GM19463 (cell line): ENCODE measurements at regions not wholly inside any gene's neighbourhood (a gene's known extent, or its start where the extent isn't known, plus 50 kb on each side); places are given as distances from the start of the nearest gene placed in this dataset.
"Not testable (repeated sequence)": the region's sequence is repeated elsewhere in the genome, so short reads cannot be mapped to it uniquely, and the experiment has no call there.

Source experiments
- ATAC-seq: cut with Tn5 transposase; IDR thresholded peaks from one replicate; pipeline ENCODE4 v1.9.1; 2021; ENCODE audit warnings: mild to moderate bottlenecking, moderate library complexity; ENCODE audit not compliant: unreplicated experiment

DNA sequence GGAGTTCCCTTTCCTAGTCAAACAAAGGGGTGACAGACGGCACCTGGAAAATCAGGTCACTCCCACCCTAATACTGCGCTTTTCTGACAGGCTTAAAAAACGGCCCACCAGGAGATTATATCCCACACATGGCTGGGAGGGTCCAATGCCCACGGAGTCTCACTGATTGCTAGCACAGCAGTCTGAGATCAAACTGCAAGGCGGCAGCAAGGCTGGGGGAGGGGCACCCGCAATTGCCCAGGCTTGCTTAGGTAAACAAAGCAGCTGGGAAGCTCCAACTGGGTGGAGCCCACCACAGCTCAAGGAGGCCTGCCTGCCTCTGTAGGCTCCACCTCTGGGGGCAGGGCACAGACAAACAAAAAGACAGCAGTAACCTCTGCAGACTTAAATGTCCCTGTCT is 1032.9 kb downstream of the TDRD15 start:
- ATAC-seq, result not testable (repeated sequence)

DNA sequence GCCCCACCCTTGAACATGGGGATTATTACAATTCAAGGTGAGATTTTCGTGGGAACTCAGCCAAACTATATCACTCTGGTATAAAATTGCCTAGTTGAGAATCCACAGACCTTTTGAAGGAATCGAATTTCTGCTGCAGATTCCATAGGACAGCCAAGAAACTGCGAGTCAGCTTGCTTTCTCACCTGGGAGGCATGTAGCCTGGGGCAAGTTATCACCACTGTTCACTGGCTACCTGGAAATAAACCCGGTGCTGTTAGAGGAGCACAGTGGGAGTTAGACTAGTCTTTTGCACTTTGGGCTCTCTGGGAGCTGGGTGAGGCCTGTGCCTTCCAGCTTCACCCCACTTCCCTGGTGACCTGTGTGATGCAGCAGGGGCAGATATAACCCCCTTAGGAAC is 1043.5 kb downstream of the TDRD15 start:
- ATAC-seq, result no peak

DNA sequence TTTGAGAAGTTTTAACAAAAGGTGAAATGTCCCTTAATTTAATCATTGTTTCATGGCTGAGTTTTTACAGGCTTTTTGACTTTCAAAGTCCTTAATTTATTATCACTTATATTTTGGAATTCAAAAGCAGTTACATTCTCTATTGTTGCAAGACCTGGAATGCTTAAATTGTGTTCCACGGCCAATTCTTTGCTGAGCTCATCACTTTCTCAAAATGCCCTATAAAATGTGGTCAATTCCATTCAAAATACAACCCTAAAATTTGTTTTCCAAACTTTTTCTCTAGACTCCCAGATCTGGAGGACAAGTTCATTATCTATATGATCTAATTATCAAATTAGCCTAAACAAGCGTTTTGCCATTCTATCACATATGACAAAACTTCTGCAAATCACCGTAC is 1051.2 kb downstream of the TDRD15 start:
- ATAC-seq, result no peak

DNA sequence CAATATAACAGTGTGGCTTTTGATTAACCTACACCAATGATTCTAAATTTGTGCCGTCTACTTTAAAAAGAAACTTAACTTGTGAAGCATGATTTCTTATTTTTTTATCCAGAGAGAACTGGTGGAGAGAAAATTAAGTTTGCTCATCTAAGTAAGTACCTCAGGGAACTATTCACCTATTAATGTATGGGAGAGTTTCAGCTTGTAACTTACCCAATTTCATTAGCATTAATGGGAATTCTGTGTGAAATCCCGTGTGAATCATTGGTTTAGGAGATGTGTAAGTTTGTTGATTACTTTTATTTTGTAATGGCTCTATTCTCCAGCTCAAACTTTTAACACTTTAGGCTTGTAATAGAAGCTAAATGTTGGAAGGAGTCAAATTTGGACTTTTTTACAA is 1061.5 kb downstream of the TDRD15 start:
- no peak for ATAC-seq

DNA sequence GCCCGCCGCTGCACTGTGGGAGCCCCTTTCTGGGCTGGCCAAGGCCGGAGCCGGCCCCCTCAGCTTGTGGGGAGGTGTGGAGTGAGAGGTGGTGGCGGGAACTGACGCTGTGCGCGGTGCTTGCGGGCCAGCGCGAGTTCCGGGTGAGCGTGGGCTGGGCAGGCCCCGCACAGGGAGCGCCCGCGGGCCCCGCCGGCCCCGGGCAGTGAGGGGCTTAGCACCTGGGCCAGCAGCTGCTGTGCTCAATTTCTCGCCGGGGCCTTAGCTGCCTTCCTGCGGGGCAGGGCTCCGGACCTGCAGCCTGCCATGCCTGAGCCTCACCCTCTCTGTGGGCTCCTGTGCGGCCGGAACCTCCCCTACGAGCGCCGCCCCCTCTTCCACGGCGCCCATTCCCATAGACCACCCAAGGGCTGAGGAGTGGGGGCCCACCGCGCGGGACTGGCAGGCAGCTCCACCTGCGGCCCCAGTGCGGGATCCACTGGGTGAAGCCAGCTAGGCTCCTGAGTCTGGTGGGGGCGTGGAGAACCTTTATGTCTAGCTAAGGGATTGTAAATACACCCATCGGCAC is 1062.6 kb downstream of the TDRD15 start:
- not testable (repeated sequence) for ATAC-seq

DNA sequence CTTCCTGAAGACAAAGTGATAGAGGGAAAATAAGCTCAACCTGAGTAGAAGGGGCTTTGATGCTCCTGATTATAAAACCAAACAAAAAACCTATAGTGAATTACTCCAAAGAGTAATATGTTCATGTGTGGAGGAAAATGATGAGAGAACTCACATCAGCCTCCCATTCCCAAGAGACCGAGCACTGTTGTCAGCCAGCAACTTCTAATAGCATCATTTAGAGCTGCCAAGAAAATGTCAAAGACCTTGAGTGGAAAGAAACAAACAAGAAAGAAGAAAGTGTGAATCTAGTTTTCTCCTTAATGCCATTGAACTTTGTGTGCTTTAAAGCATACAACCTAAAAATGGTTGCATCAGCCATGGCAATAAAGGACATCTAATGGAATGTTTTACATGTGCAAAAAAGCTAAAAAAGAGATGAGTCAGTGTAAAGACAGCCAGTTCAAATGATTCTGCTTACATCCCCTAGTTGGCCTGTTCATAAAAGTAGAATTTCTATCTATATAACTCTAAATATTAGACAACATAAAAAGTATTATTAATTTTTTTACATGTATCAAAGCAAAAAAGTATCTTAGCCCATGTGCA is 1066.2 kb downstream of the TDRD15 start:
- no peak for ATAC-seq

DNA sequence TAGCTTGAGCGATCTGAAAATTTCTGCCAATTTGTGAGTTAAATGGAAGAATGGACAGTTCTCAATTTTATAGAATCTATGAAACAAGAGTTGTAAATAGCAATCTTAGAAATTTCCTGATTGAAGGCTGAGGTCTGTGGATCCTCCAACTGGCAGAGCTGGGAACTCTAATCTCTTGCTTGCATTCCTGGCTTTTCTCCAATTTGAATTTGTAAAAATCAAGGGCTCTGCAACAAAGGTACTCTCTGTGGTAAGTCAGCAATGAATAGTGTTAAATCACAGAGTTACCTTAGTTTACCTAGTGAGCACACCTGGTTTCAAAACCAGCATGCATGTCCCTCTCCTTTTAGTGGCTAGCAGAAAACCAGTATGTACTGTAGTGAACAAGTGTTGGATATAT is 1070.5 kb downstream of the TDRD15 start:
- no peak for ATAC-seq

DNA sequence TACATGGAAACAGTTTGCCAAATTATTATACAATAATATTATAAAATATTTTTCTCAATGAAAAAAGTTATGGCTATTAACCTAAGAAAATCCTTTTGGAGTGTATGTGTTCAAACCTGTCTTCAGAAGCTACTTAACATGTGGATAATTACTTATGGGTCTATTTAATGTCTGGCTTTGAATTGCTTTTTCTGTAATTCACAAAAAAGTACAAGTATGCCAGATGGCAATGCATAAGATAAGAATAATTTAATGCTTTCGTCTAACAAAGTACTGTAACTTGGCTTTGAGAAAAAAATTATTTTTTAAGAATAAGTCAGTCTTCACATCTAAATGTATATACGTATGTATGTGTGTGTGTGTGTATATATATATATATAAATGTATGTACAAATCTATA is 1073.0 kb downstream of the TDRD15 start:
- ATAC-seq, result no peak

DNA sequence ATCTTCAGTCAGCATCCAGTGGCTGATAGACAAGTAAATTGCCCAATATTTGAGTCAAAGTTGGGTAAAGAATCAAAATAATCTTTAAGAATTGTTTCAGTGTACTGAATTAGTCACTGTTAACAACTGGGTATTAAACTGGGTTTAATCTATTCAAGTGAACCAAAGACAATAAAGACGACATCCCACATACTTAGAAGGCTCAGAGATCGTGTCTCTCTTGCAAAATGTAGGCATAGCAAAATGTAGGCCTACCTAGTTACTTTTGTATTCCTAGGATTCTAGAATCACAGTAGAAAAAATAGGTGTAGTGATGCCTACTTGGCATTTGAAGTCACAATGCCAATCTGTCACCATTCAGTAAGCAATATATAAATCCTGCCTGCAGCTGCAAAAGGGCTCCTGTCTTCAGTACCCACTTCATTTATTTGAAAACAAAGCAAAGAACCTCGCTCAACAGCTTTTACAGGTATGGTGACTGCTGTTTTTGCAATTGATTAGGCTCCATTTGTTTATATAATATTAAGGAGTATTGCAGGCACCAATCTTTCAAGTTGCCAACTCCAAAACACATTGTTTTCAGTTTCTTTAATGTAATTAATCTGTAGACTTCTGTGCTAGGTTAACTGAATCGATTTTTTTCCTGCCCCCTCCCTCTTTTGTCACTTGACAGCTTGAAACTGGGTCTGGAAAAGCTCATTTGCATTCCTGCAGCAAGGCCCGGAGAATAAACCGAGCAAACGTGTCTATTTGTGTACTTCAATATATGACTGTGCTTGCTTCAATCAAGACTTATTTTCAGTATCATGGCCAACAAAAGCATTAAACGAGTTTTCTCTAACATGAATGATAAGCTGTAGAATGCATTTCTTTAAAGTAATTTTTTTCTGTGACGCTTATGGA is 1074.9 kb downstream of the TDRD15 start:
- no peak for ATAC-seq

DNA sequence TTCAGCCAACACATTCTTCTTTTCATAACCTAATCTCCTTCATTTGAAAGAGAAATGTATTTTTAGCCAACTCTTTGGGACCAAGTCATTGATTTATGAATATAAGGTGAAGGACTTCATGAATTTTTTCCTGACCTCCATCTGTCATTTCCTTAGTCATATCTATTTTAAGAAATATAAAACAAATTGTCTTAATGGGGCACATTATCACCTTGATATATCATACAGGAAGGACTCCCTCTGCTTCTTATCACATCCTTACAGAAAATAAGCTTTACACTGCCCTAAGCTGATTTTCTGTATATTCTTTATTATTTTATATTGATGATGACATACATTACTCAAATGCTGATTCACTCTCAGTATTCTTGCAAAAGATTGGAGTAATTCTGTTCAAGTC is 1076.2 kb downstream of the TDRD15 start:
- no peak for ATAC-seq

DNA sequence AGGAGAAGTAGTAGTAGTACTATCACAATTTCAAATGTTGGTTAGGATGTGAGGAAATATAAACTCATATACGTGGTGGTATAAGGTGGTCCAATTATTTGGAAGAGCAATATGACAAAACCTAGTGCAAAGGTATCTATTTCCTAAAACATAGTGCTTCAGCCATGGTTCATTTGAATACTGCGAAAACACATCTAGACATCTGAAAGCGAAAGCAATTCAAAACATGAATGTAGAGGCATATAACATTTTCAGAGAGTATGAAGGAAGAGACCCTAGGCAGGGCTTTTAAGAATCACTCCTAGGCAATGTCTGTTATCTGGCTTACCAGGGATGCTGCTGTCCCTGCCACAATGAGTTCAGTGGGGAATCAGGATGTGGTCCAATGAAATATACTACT is 1085.8 kb downstream of the TDRD15 start:
- no peak for ATAC-seq

DNA sequence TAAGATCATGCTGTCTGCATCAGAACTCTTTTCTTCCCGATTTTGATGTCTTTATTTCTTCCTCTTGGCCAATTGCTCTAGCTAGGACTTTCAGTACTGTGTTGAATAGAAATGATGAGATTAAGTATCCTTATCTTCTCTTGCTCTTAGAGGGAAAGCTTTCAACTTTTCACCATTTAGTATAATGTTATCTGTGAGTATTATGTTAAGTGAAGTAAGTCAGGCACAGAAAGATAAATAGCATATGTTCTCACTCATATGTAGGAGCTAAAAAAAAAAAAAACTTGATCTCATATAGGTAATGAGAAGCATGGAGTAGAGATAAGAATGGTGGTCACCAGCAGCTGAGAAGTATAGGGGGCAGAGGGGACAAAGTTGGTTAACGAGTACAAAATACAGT is 1089.5 kb downstream of the TDRD15 start:
- ATAC-seq, result no peak

DNA sequence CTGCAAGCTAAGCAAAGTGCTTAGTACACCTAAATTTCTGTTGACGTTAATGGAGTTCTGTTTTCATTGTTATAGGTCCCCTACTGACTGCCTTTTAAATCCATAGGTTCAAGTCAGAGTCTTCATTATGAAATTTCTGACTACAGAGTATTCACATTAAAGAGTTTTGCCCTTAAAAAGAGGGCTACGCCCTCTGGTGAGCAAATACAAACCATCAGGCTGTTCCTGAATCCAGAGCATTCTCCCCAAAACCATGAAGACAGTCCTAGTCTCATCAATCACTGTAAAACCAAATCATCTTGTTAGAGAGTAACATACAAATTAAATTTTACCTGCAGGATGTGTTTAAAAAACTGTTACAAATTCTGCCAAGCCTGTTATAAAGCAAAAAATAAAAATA is 1091.7 kb downstream of the TDRD15 start:
- ATAC-seq, result no peak

DNA sequence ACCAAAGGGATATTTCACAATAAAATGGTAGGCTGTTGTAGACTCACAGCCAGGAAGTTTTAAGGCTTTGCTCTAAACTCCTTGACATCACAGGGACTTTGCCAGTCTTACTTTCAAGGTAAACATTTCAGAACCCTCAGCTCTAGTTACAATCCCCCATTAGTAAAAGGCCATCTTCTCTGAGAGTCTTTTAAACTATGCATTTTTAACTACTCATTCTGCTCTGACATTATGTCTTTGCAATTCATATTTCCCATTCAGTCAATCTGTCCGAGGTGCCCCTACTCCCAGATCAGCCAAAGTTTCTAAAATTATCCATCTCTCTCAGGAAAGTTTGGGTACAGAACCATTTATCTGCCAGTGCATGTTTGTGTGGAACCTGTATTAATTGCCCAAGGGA is 1094.1 kb downstream of the TDRD15 start:
- ATAC-seq, result no peak

DNA sequence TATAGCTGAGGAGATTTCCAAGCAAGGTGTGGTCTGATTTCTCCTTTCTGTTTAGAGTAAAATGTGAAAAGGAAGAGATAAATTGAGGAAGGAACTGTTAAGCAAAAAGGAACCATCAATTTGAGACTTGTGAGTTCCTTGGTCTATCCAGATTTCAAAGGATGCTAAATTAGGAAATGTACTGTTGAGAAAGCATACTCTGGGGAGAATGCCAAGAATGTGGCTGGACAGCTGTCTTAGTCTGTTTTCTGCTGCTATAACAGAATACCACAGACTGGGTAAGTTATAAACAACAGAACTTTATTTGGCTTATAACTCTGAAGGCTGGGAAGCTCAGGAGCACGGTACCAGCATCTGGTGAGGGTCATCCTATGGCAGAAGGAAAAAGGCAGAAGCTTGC is 1097.2 kb downstream of the TDRD15 start:
- ATAC-seq, result no peak

DNA sequence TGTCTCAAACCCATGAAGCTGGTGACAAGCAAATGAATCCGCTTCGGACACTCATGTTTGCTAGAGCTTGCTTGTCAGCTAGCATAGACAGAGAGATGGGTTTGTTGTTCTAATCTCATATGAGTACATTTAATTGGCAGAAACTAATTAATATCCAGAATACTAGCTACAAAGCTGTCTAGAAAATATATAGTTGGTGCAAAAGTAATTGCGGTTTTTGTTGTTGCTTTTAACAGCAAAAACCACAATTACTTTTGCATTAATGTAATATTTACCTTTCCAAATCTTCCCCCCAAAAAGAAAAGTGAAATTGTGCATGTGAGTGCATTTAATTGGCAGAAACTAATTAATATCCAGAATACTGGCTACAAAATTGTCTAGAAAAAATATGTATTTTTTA is 1115.2 kb downstream of the TDRD15 start:
- no peak for ATAC-seq

DNA sequence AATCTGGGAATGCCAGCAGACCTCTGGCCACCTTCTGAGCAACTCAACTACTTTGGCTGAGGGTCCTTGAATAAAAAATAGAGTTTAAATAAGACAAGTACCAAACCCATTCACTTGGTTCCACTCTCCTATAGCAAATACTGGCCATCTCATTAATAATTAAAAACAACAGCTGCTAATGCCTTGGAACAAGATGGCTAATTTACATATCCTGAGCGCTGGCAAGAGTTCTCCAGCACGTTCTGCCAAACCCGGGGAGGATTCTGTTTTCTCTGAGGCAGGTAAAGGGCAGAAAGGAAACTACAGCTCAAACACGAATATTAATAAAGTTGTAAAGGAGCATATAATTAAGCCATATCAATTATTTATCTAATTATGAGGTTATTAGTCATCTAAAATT is 1123.7 kb downstream of the TDRD15 start:
- ATAC-seq, result no peak

DNA sequence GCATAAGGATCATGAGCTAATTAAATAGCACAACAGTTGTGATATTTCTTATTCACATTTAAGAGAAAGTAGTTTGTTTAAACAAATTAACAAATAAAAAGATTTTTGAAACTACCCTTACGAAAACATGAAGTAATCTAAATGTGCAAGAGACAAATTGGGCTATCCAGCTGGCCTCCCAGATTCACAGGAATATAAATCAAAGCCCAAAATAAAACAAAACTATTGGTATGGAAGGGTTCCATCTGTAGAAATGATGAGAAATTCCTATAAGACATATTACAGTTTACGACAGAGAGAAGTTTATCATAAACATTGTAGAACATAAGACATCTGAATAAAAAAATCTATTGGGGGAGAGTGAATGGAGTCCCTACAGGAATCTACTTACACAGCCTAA is 1125.1 kb downstream of the TDRD15 start:
- ATAC-seq, result no peak

DNA sequence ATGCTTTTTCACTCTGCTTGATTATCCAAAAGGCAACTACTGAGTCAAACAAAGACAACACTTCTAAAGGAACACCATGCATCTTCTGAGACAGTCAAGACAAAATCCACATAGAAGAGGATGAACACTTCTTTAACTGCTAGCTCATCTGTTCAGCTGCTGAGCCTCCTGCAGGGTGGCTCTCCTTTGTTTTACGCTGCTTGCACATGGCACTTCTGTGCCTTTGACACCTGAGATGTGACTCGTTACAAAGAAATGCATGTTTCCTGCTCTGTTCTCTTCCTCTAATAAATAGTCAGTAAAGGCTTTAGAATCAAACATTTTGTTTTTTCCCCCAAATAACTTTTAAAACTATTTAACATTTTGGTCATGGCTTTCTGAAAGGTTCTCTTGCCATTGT is 1129.4 kb downstream of the TDRD15 start:
- no peak for ATAC-seq

DNA sequence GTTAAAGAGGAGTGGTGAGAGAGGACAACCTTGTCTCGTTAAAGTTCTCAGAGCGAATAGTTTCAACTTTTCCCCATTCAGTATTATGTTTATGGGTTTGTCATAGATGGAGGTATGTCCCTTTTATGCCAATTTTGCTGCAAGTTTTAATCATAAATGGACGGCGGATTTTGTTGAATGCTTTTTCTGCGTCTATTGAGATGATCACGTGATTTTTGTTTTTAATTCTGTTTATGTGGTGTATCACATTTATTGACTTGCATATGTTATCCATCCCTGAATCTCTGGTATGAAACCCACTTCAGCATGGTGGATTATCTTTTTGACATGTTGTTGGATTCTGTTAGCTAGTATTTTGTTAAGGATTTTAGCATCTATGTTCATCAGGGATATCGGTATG is 1123.8 kb upstream of the KLHL29 start:
- no peak for ATAC-seq

DNA sequence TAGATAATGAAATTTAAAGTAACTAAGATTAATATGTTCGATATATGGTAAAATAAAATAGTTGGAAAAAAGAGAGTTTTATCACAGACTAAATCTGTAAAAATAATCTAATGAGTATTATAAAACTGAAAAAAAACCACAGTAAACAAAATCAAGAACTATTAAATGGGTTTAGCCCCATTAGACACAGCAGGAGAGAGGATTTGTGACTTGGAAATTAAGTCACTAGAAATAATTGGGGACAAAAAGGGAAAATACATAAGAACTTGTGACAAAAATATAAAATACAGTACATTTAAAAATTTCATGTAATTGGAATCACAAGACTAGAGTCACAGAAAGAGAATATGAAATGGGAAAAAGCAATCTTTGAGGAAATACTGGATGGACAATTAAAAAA is 1114.6 kb upstream of the KLHL29 start:
- ATAC-seq, result no peak

DNA sequence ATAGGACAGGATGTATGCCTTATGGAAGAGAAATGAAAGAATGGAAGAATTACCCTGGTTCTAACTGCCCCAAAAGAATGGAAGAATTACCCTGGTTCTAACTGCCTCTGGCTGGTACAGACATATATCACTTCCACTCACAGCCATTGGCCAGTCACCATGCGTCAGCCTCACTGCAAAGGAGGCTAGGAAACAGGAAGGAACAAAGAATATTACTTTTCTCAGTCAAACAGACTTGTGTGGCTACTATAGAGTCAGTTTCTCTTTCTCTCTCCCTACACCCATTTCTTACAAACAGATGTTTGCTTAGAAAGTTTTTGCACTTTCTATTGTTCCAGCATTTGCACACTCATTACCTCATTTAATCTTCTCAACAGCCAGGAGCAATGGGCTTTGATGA is 1111.1 kb upstream of the KLHL29 start:
- ATAC-seq, result no peak
